ENCODE measurements at regions not wholly inside any gene's neighbourhood (a gene's known extent, or its start where the extent isn't known, plus 50 kb on each side); places are given as distances from the start of the nearest gene placed in this dataset.

DNA sequence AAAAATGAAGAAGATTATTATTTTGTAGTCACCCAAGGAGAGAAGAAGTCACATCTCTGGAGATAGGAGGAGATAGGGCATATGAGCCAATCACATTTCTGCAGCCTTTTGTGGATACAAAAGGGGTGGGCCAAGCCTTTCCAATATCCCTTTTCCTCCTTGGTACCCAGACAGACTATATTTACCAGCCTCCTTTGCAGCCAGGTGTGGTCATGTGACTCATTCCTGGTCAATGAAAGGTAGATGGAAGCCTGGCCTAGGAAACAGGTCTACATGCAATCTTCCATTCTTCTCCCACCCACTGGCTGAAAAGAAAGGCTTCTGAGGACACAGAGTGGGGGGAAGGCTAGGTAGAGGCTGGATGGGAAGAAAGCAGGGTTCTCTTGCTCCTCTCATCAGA, 58.1 kb upstream of the ERG start:
- ATAC-seq (no peak), FAIRE-seq (no peak), DNase-seq (no peak)
- Histone ChIP-seq H3K9me3 (no peaks in the 10 kb centered on the region), H3K4me1 (peaks cover 0 to 3% (median 0%) of the 10 kb centered on the region in 3 donors), H3K27ac (no peak overlapping the region), H3K4me3 (no peak overlapping the region), H3K27me3 (no peaks in the 10 kb centered on the region), H3K36me3 (no peaks in the 10 kb centered on the region)
- TF ChIP-seq, protein P1, sequence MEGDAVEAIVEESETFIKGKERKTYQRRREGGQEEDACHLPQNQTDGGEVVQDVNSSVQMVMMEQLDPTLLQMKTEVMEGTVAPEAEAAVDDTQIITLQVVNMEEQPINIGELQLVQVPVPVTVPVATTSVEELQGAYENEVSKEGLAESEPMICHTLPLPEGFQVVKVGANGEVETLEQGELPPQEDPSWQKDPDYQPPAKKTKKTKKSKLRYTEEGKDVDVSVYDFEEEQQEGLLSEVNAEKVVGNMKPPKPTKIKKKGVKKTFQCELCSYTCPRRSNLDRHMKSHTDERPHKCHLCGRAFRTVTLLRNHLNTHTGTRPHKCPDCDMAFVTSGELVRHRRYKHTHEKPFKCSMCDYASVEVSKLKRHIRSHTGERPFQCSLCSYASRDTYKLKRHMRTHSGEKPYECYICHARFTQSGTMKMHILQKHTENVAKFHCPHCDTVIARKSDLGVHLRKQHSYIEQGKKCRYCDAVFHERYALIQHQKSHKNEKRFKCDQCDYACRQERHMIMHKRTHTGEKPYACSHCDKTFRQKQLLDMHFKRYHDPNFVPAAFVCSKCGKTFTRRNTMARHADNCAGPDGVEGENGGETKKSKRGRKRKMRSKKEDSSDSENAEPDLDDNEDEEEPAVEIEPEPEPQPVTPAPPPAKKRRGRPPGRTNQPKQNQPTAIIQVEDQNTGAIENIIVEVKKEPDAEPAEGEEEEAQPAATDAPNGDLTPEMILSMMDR (IDR thresholded peaks at IDR 0.05) = no peak
- intact Hi-C loops (cut with DNase I) = no loop called here

DNA sequence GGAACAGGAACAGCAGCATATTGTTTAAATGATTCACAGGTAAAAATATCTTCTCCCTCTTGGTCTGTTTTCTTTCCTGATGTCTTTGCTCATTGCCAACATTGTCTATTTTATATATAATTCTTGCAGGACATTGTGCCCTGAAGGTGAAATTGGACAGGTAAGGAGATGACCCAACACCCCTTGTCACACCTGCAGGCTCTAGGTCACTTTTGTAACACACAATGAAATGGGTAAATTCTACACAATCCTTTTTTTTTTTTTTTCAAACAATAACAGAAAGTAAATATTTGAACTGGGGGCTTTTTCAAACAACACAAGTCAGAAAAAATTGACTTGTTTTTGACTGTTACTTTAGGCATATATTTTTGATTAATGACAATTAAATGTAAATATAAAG, 62.9 kb upstream of the ERG start:
- no peak for DNase-seq
- no peaks in the 10 kb centered on the region for H3K36me3 ChIP-seq
- H3K4me1 ChIP-seq = peaks cover 0 to 8% (median 0%) of the 10 kb centered on the region in 3 donors
- TF ChIP-seq, protein P1 (IDR thresholded peaks at IDR 0.05) = no peak
- H3K27me3 ChIP-seq = no peaks in the 10 kb centered on the region
- intact Hi-C loops (cut with DNase I) = no loop called here
- H3K4me3 ChIP-seq = no peak overlapping the region
- no peak for FAIRE-seq
- ATAC-seq = no peak
- no peak overlapping the region for H3K27ac ChIP-seq
- H3K9me3 ChIP-seq = no peaks in the 10 kb centered on the region

DNA sequence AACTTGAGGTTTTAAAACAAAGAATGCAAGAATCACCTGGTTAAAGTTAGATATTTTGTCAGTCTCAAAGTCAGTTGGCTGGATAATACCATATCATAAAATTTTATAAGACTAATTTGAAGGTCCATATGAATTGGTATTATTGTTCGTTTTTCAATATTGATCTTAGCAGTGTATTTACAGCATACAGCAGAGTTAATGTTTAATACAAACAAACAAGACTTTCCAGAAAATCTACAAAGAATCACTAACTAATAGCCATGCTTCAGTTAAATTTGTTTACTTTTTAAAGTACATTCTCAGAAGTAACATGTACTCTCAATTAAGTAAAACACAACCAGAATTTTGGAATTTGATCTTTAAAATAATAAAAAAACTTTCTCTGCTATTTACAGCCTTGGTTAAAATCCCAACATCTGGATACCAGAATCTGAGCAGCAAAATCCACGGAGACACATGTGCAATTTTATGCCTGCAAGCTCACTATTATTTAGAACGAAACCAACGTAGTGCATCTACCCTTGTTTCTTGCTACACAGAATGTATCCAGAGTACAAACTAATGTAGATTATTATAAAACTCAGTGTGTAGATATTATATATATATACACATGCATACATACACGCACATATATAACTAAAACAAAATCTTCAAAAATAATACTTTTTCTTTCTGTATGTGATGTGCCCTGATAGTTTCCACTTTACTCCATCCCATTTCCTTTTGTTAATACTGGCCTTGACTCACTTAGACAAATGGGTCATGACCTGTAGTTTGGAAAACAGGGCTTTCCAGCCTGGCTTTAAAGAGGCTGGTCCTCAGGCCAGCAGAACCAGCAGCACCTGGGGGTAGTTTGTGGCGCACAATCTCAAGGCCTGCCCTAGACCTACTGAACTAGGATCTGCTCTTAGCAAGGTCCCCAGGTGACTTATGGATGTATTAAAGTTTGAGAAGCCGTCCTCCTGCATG, 63.6 kb upstream of the ERG start:
- no peak for FAIRE-seq
- Histone ChIP-seq H3K36me3 (no peaks in the 10 kb centered on the region), H3K9me3 (no peaks in the 10 kb centered on the region), H3K4me3 (no peak overlapping the region), H3K4me1 (peaks cover 0 to 8% (median 0%) of the 10 kb centered on the region in 3 donors), H3K27me3 (no peaks in the 10 kb centered on the region), H3K27ac (no peak overlapping the region)
- 68 to 70% methylated on average over 7 of the region's 7 CpGs for WGBS, 2 donors
- intact Hi-C loops (cut with DNase I) = no loop called here
- ATAC-seq = no peak
- TF ChIP-seq, protein P1 (IDR thresholded peaks at IDR 0.05) = no peak
- DNase-seq = no peak

DNA sequence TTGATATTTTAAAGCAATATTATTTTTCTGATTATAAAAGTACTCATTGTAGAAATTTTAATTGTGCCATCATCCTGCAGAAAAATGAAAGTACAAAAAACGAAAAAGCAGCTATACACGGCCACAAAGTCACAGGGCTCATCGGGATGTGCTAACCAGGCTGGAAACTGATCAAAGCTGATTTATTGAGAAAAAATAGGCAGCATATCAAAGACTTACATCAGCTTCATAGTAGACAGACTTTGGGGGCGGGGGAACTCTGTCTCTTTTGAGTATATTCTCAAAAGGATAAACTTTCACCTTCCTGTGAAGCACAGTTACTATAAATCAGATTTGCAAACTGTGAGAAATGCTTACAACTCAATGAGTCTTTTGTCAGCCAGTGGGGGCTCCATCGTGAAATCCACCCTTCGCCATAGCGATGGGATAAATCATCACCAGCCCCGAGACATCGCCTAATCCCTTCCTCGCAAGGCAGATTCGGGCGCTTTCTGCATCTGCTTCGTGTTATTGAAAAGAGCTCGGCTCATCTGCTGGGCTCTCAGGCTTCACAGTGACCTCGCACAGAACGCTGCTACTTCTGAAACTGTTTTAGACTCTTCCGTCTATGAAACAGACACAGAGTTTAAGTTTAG, 69.2 kb upstream of the ERG start:
- no peak for DNase-seq
- H3K4me3 ChIP-seq = no peak overlapping the region
- no peak for ATAC-seq
- H3K9me3 ChIP-seq = no peaks in the 10 kb centered on the region
- TF ChIP-seq, protein P1 (IDR thresholded peaks at IDR 0.05) = no peak
- intact Hi-C loops (cut with DNase I) = no loop called here
- H3K4me1 ChIP-seq = no peaks in the 10 kb centered on the region
- H3K27me3 ChIP-seq = peaks cover 0 to 10% (median 0%) of the 10 kb centered on the region in 4 donors
- H3K36me3 ChIP-seq = no peaks in the 10 kb centered on the region
- H3K27ac ChIP-seq = no peak overlapping the region
- FAIRE-seq = no peak
- WGBS, 2 donors = 32 to 42% methylated on average over 17 of the region's 17 CpGs

DNA sequence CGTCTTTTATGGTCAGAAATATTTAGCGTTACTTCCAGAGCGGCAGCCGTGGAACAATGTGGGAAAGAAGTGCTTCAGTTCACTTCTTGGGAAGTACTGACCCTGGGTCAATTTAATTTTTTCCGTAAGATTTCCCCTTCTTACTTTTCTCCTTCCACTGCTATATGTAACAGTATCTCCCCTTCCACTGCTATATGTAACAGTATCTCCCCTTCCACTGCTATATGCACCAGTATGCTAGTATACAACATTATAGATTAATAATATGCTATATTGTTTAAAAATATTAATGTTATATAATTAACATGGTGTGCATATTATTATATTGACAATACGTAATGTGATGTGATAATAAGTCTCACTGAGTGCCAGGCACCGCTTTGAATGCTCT, 69.7 kb upstream of the ERG start:
- WGBS, 2 donors = 65 to 67% methylated on average over 7 of the region's 7 CpGs
- no peak overlapping the region for H3K4me3 ChIP-seq
- FAIRE-seq = no peak
- no peaks in the 10 kb centered on the region for H3K36me3 ChIP-seq
- H3K9me3 ChIP-seq = no peaks in the 10 kb centered on the region
- no peak for DNase-seq
- H3K4me1 ChIP-seq = no peaks in the 10 kb centered on the region
- peaks cover 0 to 10% (median 0%) of the 10 kb centered on the region in 4 donors for H3K27me3 ChIP-seq
- no peak for ATAC-seq
- TF ChIP-seq, protein P1 (IDR thresholded peaks at IDR 0.05) = no peak
- no peak overlapping the region for H3K27ac ChIP-seq
- intact Hi-C loops (cut with DNase I) = no loop called here

Data from pancreas (tissue), 10 donors.